ENCODE measurements at regions not wholly inside any gene's neighbourhood (a gene's known extent, or its start where the extent isn't known, plus 50 kb on each side); places are given as distances from the start of the nearest gene placed in this dataset.
"Not testable (repeated sequence)": the region's sequence is repeated elsewhere in the genome, so short reads cannot be mapped to it uniquely, and the experiment has no call there.

- TF ChIP-seq CTCF (conservative IDR thresholded peaks at IDR 0.05; ENCODE audit: low read length); EZH2phosphoT487 (IDR thresholded peaks at IDR 0.05; ENCODE audit: borderline replicate concordance): not testable (repeated sequence)
These were observed 163.2 kb upstream of the LMO3 start for GRCh38 chr12:16769129-16769528.
